Brain microvascular endothelial cell (primary cell): ENCODE measurements at regions not wholly inside any gene's neighbourhood (a gene's known extent, or its start where the extent isn't known, plus 50 kb on each side); places are given as distances from the start of the nearest gene placed in this dataset.

Experiments used
- DNase-seq: peaks from one replicate; pipeline ENCODE4 v3.0.0-alpha.2; 2020
- H3K27ac ChIP-seq: fragments of 250-450 bp; sonication (Bioruptor Pico); 2 replicates; pipeline ENCODE4 v1.5.1; 2020; ENCODE audit warnings: mild to moderate bottlenecking, moderate library complexity
- H3K27me3 ChIP-seq: fragments of 250-450 bp; sonication (Bioruptor Pico); replicated peaks from 2 replicates; pipeline ENCODE4 v1.5.1; 2020; ENCODE audit warnings: mild to moderate bottlenecking
- H3K36me3 ChIP-seq: fragments of 250-450 bp; sonication (Bioruptor Pico); replicated peaks from 2 replicates; pipeline ENCODE4 v1.5.1; 2020; ENCODE audit warnings: mild to moderate bottlenecking
- H3K4me3 ChIP-seq: 2 replicates; pipeline ENCODE4 v1.5.1; 2011; ENCODE audit warnings: low read depth, mild to moderate bottlenecking, control low read depth, low read length, moderate library complexity
- CTCF ChIP-seq: IDR thresholded peaks from 2 replicates; pipeline ENCODE4 v1.5.1; 2011; ENCODE audit warnings: low read depth, mild to moderate bottlenecking, moderate library complexity, low read length, control low read depth, inconsistent platforms; ENCODE audit errors: missing control alignments
- in situ Hi-C: cut with HindIII; loops from 2 replicates; pipeline ENCODE4 v1.10.0; 2017; ENCODE audit warnings: low sequenced_read_pairs, low pct_ligation_motif_present

DNA sequence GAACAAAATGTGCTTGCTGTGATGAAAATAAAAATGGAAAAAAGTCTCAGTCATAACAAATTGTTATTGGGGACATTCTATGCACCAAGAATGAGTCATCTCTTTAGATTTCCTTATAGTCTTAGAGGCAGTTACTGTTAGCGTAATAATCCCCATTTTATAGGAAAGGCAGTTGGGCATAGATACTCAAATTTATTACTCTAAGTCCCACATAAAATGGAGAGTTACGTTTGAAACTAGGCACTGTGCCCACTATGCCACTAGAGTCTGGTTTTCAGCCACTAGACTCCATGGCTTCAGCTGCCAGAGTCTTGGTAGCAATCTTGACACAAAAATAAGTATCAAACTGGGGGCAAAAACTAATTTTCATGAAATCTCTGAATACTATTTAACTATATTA, 317.9 kb upstream of the MEF2C start:
- no peak for DNase-seq
- H3K27ac ChIP-seq, result no peak overlapping the region
- H3K27me3 ChIP-seq, result no peaks in the 10 kb centered on the region
- in situ Hi-C loops, result no loop called here
- no peaks in the 10 kb centered on the region for H3K36me3 ChIP-seq
- no peak overlapping the region for H3K4me3 ChIP-seq
- no peak for TF ChIP-seq CTCF

GRCh38 chr5:89199306-89199705, 316.3 kb upstream of the MEF2C start:
- H3K27me3 ChIP-seq, result no peaks in the 10 kb centered on the region
- in situ Hi-C loops, result no loop called here
- TF ChIP-seq CTCF, result no peak

DNA sequence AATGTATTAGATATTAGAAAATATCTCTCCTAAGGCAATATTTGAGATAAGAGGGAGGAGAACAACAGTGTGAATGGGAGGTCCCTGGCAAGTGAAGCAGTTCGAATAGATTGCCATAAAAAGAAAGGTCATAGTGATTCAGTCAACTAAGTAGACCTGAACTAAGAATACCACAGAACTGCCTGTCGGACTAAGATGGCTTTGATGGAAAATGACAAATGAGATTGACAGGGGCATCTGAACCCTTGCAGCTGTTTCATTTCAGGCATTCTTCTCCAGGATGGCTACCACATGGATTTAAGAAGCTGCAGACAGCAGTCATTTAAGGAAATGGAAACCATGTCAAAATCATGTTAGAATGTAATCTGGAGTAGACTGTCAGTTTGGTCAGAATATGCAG, 308.4 kb upstream of the MEF2C start:
- no peak overlapping the region for H3K4me3 ChIP-seq
- TF ChIP-seq CTCF, result no peak
- no peak for DNase-seq
- H3K27ac ChIP-seq, result no peak overlapping the region
- in situ Hi-C loops, result no loop called here
- H3K27me3 ChIP-seq, result no peaks in the 10 kb centered on the region
- no peaks in the 10 kb centered on the region for H3K36me3 ChIP-seq

More at GRCh38 chr5:89199306-89199705, 316.3 kb upstream of the MEF2C start:
- Histone ChIP-seq H3K4me3 (no peak overlapping the region), H3K27ac (no peak overlapping the region), H3K36me3 (no peaks in the 10 kb centered on the region)
- DNase-seq, result no peak

GRCh38 chr5:89190515-89191265, 307.7 kb upstream of the MEF2C start:
- Histone ChIP-seq H3K27me3 (no peaks in the 10 kb centered on the region), H3K4me3 (no peak overlapping the region), H3K36me3 (no peaks in the 10 kb centered on the region)

DNA sequence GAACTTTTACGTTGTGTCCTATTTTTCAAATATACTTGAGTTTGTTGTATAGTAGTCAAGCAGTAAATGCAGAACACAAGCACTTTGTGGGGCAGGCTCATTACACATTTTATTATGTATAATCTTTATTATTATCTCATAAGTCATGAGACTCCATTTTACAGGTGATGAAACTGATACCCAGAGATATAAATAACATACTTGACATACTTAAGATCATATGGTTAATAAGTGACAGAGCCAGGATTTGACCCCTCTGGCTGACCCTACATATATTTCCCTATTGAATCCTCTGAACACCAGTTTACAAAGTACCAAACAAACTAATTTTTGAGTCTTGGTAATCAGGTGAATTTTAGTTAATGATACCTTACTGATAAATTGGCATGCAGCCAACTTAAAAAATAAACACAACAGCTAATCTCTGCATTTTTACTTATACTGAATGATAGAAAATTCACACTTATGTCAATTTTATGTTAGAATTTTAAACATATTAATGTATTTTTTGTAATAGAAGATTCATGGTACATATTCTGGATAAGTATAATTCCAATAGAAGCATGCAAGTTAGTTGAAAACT, 305.0 kb upstream of the MEF2C start:
- in situ Hi-C loops, result no loop called here
- H3K36me3 ChIP-seq, result no peaks in the 10 kb centered on the region
- no peak for TF ChIP-seq CTCF

More at GRCh38 chr5:89190515-89191265, 307.7 kb upstream of the MEF2C start:
- TF ChIP-seq CTCF, result no peak
- no peak overlapping the region for H3K27ac ChIP-seq
- in situ Hi-C loops, result no loop called here
- no peak for DNase-seq

More for the DNA sequence above, 305.0 kb upstream of the MEF2C start:
- Histone ChIP-seq H3K27me3 (no peaks in the 10 kb centered on the region), H3K27ac (no peak overlapping the region), H3K4me3 (no peak overlapping the region)
- DNase-seq, result no peak
